ENCODE measurements at regions not wholly inside any gene's neighbourhood (a gene's known extent, or its start where the extent isn't known, plus 50 kb on each side); places are given as distances from the start of the nearest gene placed in this dataset.

- no peak for DNase-seq (ENCODE audit: low spot score)
- ATAC-seq (ENCODE audit: low FRiP score): no peak
- no peak for TF ChIP-seq CTCF (IDR thresholded peaks at IDR 0.05)
Observed at GRCh38 chr9:19521205-19521604, 112.4 kb downstream of the ACER2 start.

- no peak for ATAC-seq (ENCODE audit: low FRiP score)
- no peak for TF ChIP-seq CTCF (IDR thresholded peaks at IDR 0.05)
- DNase-seq (ENCODE audit: low spot score): no peak
Observed at GRCh38 chr9:19517202-19517942, 108.6 kb downstream of the ACER2 start.

GRCh38 chr9:19516348-19516747 is 107.5 kb downstream of the ACER2 start:
- ATAC-seq (ENCODE audit: low FRiP score): no peak
- TF ChIP-seq CTCF (IDR thresholded peaks at IDR 0.05): no peak
- no peak for DNase-seq (ENCODE audit: low spot score)

GRCh38 chr9:19513671-19514275 is 105.0 kb downstream of the ACER2 start:
- DNase-seq (ENCODE audit: low spot score) (no peak), ATAC-seq (ENCODE audit: low FRiP score) (no peak)
- no peak for TF ChIP-seq CTCF (IDR thresholded peaks at IDR 0.05)

GRCh38 chr9:19512103-19512832 is 103.5 kb downstream of the ACER2 start:
- TF ChIP-seq CTCF (IDR thresholded peaks at IDR 0.05): no peak

GRCh38 chr9:19511694-19512093 is 102.9 kb downstream of the ACER2 start:
- ATAC-seq (ENCODE audit: low FRiP score): no peak
- no peak for TF ChIP-seq CTCF (IDR thresholded peaks at IDR 0.05)
- no peak for DNase-seq (ENCODE audit: low spot score)

More at GRCh38 chr9:19512103-19512832, 103.5 kb downstream of the ACER2 start:
- DNase-seq (ENCODE audit: low spot score): no peak
- ATAC-seq (ENCODE audit: low FRiP score): no peak
